ENCODE measurements at regions not wholly inside any gene's neighbourhood (a gene's known extent, or its start where the extent isn't known, plus 50 kb on each side); places are given as distances from the start of the nearest gene placed in this dataset.

- no peaks in the 10 kb centered on the region for H3K79me2 ChIP-seq (ENCODE audit: insufficient read depth, low read length)
- no peak overlapping the region for H3K9ac ChIP-seq (ENCODE audit: insufficient read depth, low read depth, low read length)
- no peaks in the 10 kb centered on the region for H3K9me3 ChIP-seq (ENCODE audit: low read length)
- H3K4me1 ChIP-seq (ENCODE audit: insufficient read depth, low read length), result no peaks in the 10 kb centered on the region
- in situ Hi-C loops (cut with HindIII; ENCODE audit: extremely low pct_ligation_motif_present, low pct_unique_long_range_greater_than_20kb) (no loop called here), intact Hi-C loops (cut with micrococcal nuclease; ENCODE audit: unreplicated experiment) (no loop called here)
- BruUV-seq (replicated peaks), result no TSS peak
- CTCF ChIA-PET (ENCODE audit: low intra/inter-chr PET ratio, low total read pairs), result no interaction called here
- no peak overlapping the region for H3K27ac ChIP-seq (ENCODE audit: extremely low read length, insufficient read depth, low read length)
- POLR2A ChIA-PET, result no interaction called here
- no peak for DNase-seq (ENCODE audit: low spot score)
- no peak overlapping the region for H2AFZ ChIP-seq (ENCODE audit: low read length)
- TF ChIP-seq ZNF567 (CRISPR knock-in tag; IDR thresholded peaks at IDR 0.05; ENCODE audit: borderline replicate concordance) (no peak), KLF9 (CRISPR knock-in tag; IDR thresholded peaks at IDR 0.05; ENCODE audit: low read depth) (no peak), ZNF768 (CRISPR knock-in tag; IDR thresholded peaks at IDR 0.05) (no peak), FOSL2 (CRISPR knock-in tag; IDR thresholded peaks at IDR 0.05) (no peak), ZNF747 (CRISPR knock-in tag; IDR thresholded peaks at IDR 0.05; ENCODE audit: borderline replicate concordance) (no peak), BCL3 (CRISPR knock-in tag; IDR thresholded peaks at IDR 0.05) (no peak), STAT6 (CRISPR knock-in tag; IDR thresholded peaks at IDR 0.05; ENCODE audit: borderline replicate concordance) (no peak), CBX2 (IDR thresholded peaks at IDR 0.05; ENCODE audit: low read depth, low read length) (no peak), CBX2 (CRISPR knock-in tag; IDR thresholded peaks at IDR 0.05; ENCODE audit: low read depth) (no peak)
- no peak overlapping the region for H3K4me2 ChIP-seq (ENCODE audit: low read depth, low read length)
- H3K27me3 ChIP-seq (ENCODE audit: control insufficient read depth in 1 of 2, insufficient read depth in 2 of 2, low read length in 2 of 2), result peaks cover 0 to 3% of the 10 kb centered on the region in 2 experiments; a peak in 3 of 5 replicates
- no peak for FAIRE-seq
- H4K20me1 ChIP-seq (ENCODE audit: insufficient read depth, low read length), result no peaks in the 10 kb centered on the region
- no peaks in the 10 kb centered on the region for H3K36me3 ChIP-seq (replicated peaks in 1 of 2; ENCODE audit: control insufficient read depth in 1 of 2, insufficient read depth in 2 of 2, low read length in 2 of 2)
- no peak for ATAC-seq
- WGBS (ENCODE audit: low lambda C conversion rate), result 32% methylated on average over 6 of the region's 6 CpGs
- H3K4me3 ChIP-seq (replicated peaks in 1 of 3; ENCODE audit: insufficient read depth in 1 of 3, low read depth in 2 of 3, low read length in 3 of 3), result no peak overlapping the region
Observed at GRCh38 chr5:66450237-66450636, 146.0 kb upstream of the MAST4 start.
